ENCODE measurements at regions not wholly inside any gene's neighbourhood (a gene's known extent, or its start where the extent isn't known, plus 50 kb on each side); places are given as distances from the start of the nearest gene placed in this dataset.

- H4K20me1 ChIP-seq (ENCODE audit: control insufficient read depth, insufficient read depth, low read length, poor library complexity, severe bottlenecking): no peaks in the 10 kb centered on the region
- 88% methylated on average over 2 of the region's 6 CpGs for WGBS (ENCODE audit: insufficient coverage)
- H3K4me1 Mint-ChIP-seq: peaks cover 46% of the 10 kb centered on the region
- H2AFZ ChIP-seq (ENCODE audit: insufficient read depth, low read depth, low read length, poor library complexity, severe bottlenecking): no peak overlapping the region
- H3K27ac Mint-ChIP-seq: no peak overlapping the region
- no peaks in the 10 kb centered on the region for H3K9me3 Mint-ChIP-seq (ENCODE audit: insufficient read depth)
- peaks cover 0 to 11% (median 0%) of the 10 kb centered on the region in 3 donors for H3K9me3 ChIP-seq (ENCODE audit: control extremely low read depth in 1 of 3, control insufficient read depth in 2 of 3, insufficient read depth in 1 of 3, low read length in 2 of 3)
- ATAC-seq (ENCODE audit: low read depth) (no peak), DNase-seq (no peak)
- TF ChIP-seq CTCF (IDR thresholded peaks at IDR 0.05): no peak
- no peak for TF ChIP-seq EZH2 (IDR thresholded peaks at IDR 0.05; ENCODE audit: borderline replicate concordance, insufficient read depth, low read depth, low read length, poor library complexity, severe bottlenecking)
- H3K79me2 ChIP-seq (ENCODE audit: control insufficient read depth, insufficient read depth, low read length): no peaks in the 10 kb centered on the region
- H3K27me3 Mint-ChIP-seq: peaks cover 25% of the 10 kb centered on the region
- H3K27ac ChIP-seq (ENCODE audit: low read length in 2 of 2): no peak overlapping the region
- intact Hi-C loops (cut with micrococcal nuclease): no loop called here
- no peak overlapping the region for H3K4me3 Mint-ChIP-seq
- peaks cover 0 to 17% (median 3%) of the 10 kb centered on the region in 4 experiments for H3K27me3 ChIP-seq (replicated peaks in 1 of 4; ENCODE audit: control extremely low read depth in 1 of 4, control insufficient read depth in 3 of 4, insufficient read depth in 4 of 4, low read length in 3 of 4)
- POLR2A ChIA-PET: no interaction called here
- CTCF ChIA-PET: no interaction called here
- H3K4me3 ChIP-seq (ENCODE audit: control extremely low read depth in 1 of 5, extremely low read depth in 1 of 5, insufficient read depth in 1 of 5, low read depth in 2 of 5, low read length in 4 of 5): no peak overlapping the region
- no peak overlapping the region for H3K9ac ChIP-seq (ENCODE audit: low read length)
- H3K36me3 ChIP-seq (replicated peaks in 1 of 2; ENCODE audit: control extremely low read depth in 1 of 2, control insufficient read depth in 1 of 2, extremely low read depth in 1 of 2, insufficient read depth in 2 of 2, low read length in 1 of 2): no peaks in the 10 kb centered on the region
- peaks cover 35 to 47% of the 10 kb centered on the region in 2 donors for H3K4me1 ChIP-seq (ENCODE audit: control insufficient read depth in 2 of 2, insufficient read depth in 2 of 2, low read length in 2 of 2)
- no peak overlapping the region for H3K4me2 ChIP-seq (replicated peaks; ENCODE audit: low read depth, low read length, poor library complexity, severe bottlenecking)
Measured at GRCh38 chr1:37294529-37294928, 179.9 kb upstream of the ZC3H12A start.

- H3K4me3 ChIP-seq (ENCODE audit: control extremely low read depth in 1 of 5, extremely low read depth in 1 of 5, insufficient read depth in 1 of 5, low read depth in 2 of 5, low read length in 4 of 5): no peak overlapping the region
- intact Hi-C loops (cut with micrococcal nuclease): no loop called here
- H4K20me1 ChIP-seq (ENCODE audit: control insufficient read depth, insufficient read depth, low read length, poor library complexity, severe bottlenecking): no peaks in the 10 kb centered on the region
- TF ChIP-seq CTCF (IDR thresholded peaks at IDR 0.05) (no peak), EZH2 (IDR thresholded peaks at IDR 0.05; ENCODE audit: borderline replicate concordance, insufficient read depth, low read depth, low read length, poor library complexity, severe bottlenecking) (no peak)
- H3K27me3 ChIP-seq (replicated peaks in 1 of 4; ENCODE audit: control extremely low read depth in 1 of 4, control insufficient read depth in 3 of 4, insufficient read depth in 4 of 4, low read length in 3 of 4): peaks cover 0 to 29% (median 3%) of the 10 kb centered on the region in 4 experiments
- ChIA-PET CTCF (interaction anchor here (1.0 kb wide), 1 partner anchor 10 kb away, joined by 4 read pairs; no protein-coding TSS in a partner anchor), POLR2A (interaction anchor here (0.6 kb wide), 1 partner anchor 663 kb away, joined by 3 read pairs; no protein-coding TSS in a partner anchor)
- H3K27me3 Mint-ChIP-seq: peaks cover 33% of the 10 kb centered on the region
- no peak overlapping the region for H3K4me3 Mint-ChIP-seq
- no peak overlapping the region for H2AFZ ChIP-seq (ENCODE audit: insufficient read depth, low read depth, low read length, poor library complexity, severe bottlenecking)
- peaks cover 9% of the 10 kb centered on the region for H3K4me1 Mint-ChIP-seq
- H3K79me2 ChIP-seq (ENCODE audit: control insufficient read depth, insufficient read depth, low read length): no peaks in the 10 kb centered on the region
- H3K9ac ChIP-seq (ENCODE audit: low read length): no peak overlapping the region
- H3K9me3 ChIP-seq (ENCODE audit: control extremely low read depth in 1 of 3, control insufficient read depth in 2 of 3, insufficient read depth in 1 of 3, low read length in 2 of 3): peaks cover 0 to 6% (median 0%) of the 10 kb centered on the region in 3 donors
- no peak overlapping the region for H3K27ac ChIP-seq (ENCODE audit: low read length in 2 of 2)
- no peak overlapping the region for H3K4me2 ChIP-seq (replicated peaks; ENCODE audit: low read depth, low read length, poor library complexity, severe bottlenecking)
- no peaks in the 10 kb centered on the region for H3K36me3 ChIP-seq (replicated peaks in 1 of 2; ENCODE audit: control extremely low read depth in 1 of 2, control insufficient read depth in 1 of 2, extremely low read depth in 1 of 2, insufficient read depth in 2 of 2, low read length in 1 of 2)
- 77% methylated on average over 5 of the region's 6 CpGs for WGBS (ENCODE audit: insufficient coverage)
- H3K9me3 Mint-ChIP-seq (ENCODE audit: insufficient read depth): no peaks in the 10 kb centered on the region
- ATAC-seq (ENCODE audit: low read depth) (no peak), DNase-seq (no peak)
- peaks cover 7 to 9% of the 10 kb centered on the region in 2 donors for H3K4me1 ChIP-seq (ENCODE audit: control insufficient read depth in 2 of 2, insufficient read depth in 2 of 2, low read length in 2 of 2)
- H3K27ac Mint-ChIP-seq: no peak overlapping the region
Measured at GRCh38 chr1:37298769-37299168, 175.6 kb upstream of the ZC3H12A start.
